Endothelial cell of umbilical vein (primary cell): ENCODE measurements at regions not wholly inside any gene's neighbourhood (a gene's known extent, or its start where the extent isn't known, plus 50 kb on each side); places are given as distances from the start of the nearest gene placed in this dataset.

Experiments
- BruUV-seq: library from RNA; stranded (reverse); fragments of 400-500 nt; replicated peaks from 2 replicates; lab custom pipeline; 2021; lab: Mats Ljungman, UMichigan
- CTCF ChIA-PET: fragments of 300-600, 350-600 bp; sonication (Branson Sonifier 250); formaldehyde crosslinking; loops from one replicate; lab custom pipeline; 2021; ENCODE audit warnings: antibody characterized with exemption, inconsistent platforms; lab: Charles Lee
- POLR2A ChIA-PET: fragments of 300-600, 350-600 bp; sonication (Branson Sonifier 250); formaldehyde crosslinking; loops from one replicate; lab custom pipeline; 2021; ENCODE audit warnings: antibody characterized with exemption, inconsistent platforms; lab: Charles Lee
- DNase-seq: peaks from one replicate; pipeline ENCODE4 v3.0.0-alpha.2; 2011; ENCODE audit warnings: low read depth, low spot score
- FAIRE-seq: peaks from 2 replicates; lab custom pipeline; 2011; peaks lifted over from hg19 to GRCh38; lab: Jason Lieb, UNC
- H2AFZ ChIP-seq: 2 replicates; pipeline ENCODE4 v1.6.0; 2012; ENCODE audit warnings: low read depth, low read length, control low read depth, inconsistent platforms
- H3K27ac ChIP-seq: 2 replicates; pipeline ENCODE4 v1.5.1; 2011; ENCODE audit warnings: low read depth, mild to moderate bottlenecking, control low read depth, low read length, moderate library complexity; ENCODE audit not compliant: insufficient read depth
- H3K27me3 ChIP-seq, 2 experiments: 2 replicates each; pipeline versions ENCODE4 v1.6.0 to v1.6.1; 2011; ENCODE audit warnings: low read length in 2 of 2, mixed read lengths in 1 of 2; ENCODE audit not compliant: control insufficient read depth in 2 of 2, insufficient read depth in 2 of 2
- H3K36me3 ChIP-seq, 2 experiments: 2 replicates in 1 of 2; 3 replicates in 1 of 2; pipeline ENCODE4 v1.5.1; 2011; ENCODE audit warnings: low read length in 2 of 2, mild to moderate bottlenecking in 1 of 2, moderate library complexity in 1 of 2; ENCODE audit not compliant: control insufficient read depth in 2 of 2, insufficient read depth in 2 of 2; ENCODE audit errors: extremely low read depth in 1 of 2
- H3K4me1 ChIP-seq: 3 replicates; pipeline ENCODE4 v1.5.1; 2011; ENCODE audit warnings: mild to moderate bottlenecking, low read length; ENCODE audit not compliant: control insufficient read depth, insufficient read depth; ENCODE audit errors: extremely low read depth
- H3K4me2 ChIP-seq: 2 replicates; pipeline ENCODE4 v1.6.1; 2011; ENCODE audit warnings: low read length, control low read depth, mixed read lengths; ENCODE audit not compliant: insufficient read depth
- H3K4me3 ChIP-seq, 3 experiments: fragments of 200-600 bp in 1 of 3; sonication (generic), shearing (Covaris generic) in 1 of 3; replicated peaks in 1 of 3; 2 replicates each; pipeline ENCODE4 v1.5.1; 2011 to 2016; ENCODE audit warnings: control low read depth in 3 of 3, low read length in 3 of 3, mild to moderate bottlenecking in 2 of 3, inconsistent platforms in 1 of 3, low read depth in 1 of 3, moderate library complexity in 1 of 3; ENCODE audit not compliant: insufficient read depth in 1 of 3
- H3K79me2 ChIP-seq: 2 replicates; pipeline ENCODE4 v1.6.0; 2012; ENCODE audit warnings: low read length, inconsistent platforms; ENCODE audit not compliant: control insufficient read depth, insufficient read depth
- H3K9ac ChIP-seq: replicated peaks from 2 replicates; pipeline ENCODE3; 2011; ENCODE audit warnings: low read length, control low read depth; ENCODE audit not compliant: insufficient read depth; ENCODE audit errors: extremely low read depth
- H3K9me1 ChIP-seq: replicated peaks from 3 replicates; pipeline ENCODE4 v1.6.0; 2011; ENCODE audit warnings: mild to moderate bottlenecking, low read length; ENCODE audit not compliant: control insufficient read depth, insufficient read depth; ENCODE audit errors: extremely low read depth
- H3K9me3 ChIP-seq: replicated peaks from 2 replicates; pipeline ENCODE4 v1.5.1; 2012; ENCODE audit warnings: low read length, inconsistent platforms; ENCODE audit not compliant: control insufficient read depth, insufficient read depth
- H4K20me1 ChIP-seq: replicated peaks from 2 replicates; pipeline ENCODE3; 2011; ENCODE audit warnings: mild to moderate bottlenecking, low read length; ENCODE audit not compliant: control insufficient read depth, insufficient read depth; ENCODE audit errors: extremely low read depth
- CTCF ChIP-seq, 2 donors: IDR thresholded peaks; 1 replicate in 1 of 2; 2 replicates in 1 of 2; pipeline ENCODE4 v1.5.1; 2011; ENCODE audit warnings: low read length in 2 of 2, mild to moderate bottlenecking in 2 of 2, moderate library complexity in 2 of 2, control low read depth in 1 of 2, inconsistent platforms in 1 of 2, low read depth in 1 of 2; ENCODE audit not compliant: insufficient read depth in 1 of 2; ENCODE audit errors: extremely low read depth in 1 of 2
- EZH2 ChIP-seq: IDR thresholded peaks from 2 replicates; pipeline ENCODE4 v1.6.1; 2012; ENCODE audit warnings: borderline replicate concordance, low read depth, mild to moderate bottlenecking, moderate library complexity, low read length, inconsistent platforms; ENCODE audit not compliant: severe bottlenecking
- FOS ChIP-seq: IDR thresholded peaks from 2 replicates; pipeline ENCODE4 v1.6.1; 2011; ENCODE audit warnings: mild to moderate bottlenecking, low read length, moderate library complexity, borderline replicate concordance; ENCODE audit not compliant: insufficient read depth
- GATA2 ChIP-seq: IDR thresholded peaks from 2 replicates; pipeline ENCODE4 v1.7.0; 2011; ENCODE audit warnings: low read depth, mild to moderate bottlenecking, moderate library complexity, mixed read lengths, low read length; ENCODE audit not compliant: insufficient read length, insufficient read depth
- JUN ChIP-seq: IDR thresholded peaks from 2 replicates; pipeline ENCODE4 v1.6.1; 2011; ENCODE audit warnings: borderline replicate concordance, low read depth; ENCODE audit not compliant: insufficient read length, insufficient read depth
- MAX ChIP-seq: IDR thresholded peaks from 2 replicates; pipeline ENCODE4 v1.6.1; 2011; ENCODE audit not compliant: insufficient read depth, insufficient read length
- MYC ChIP-seq: IDR thresholded peaks from one replicate; pipeline ENCODE4 v1.6.1; 2011; ENCODE audit warnings: mild to moderate bottlenecking, low read depth, low read length
- POLR2A ChIP-seq: IDR thresholded peaks from 2 replicates; pipeline ENCODE4 v1.6.1; 2012; ENCODE audit warnings: low read depth, mild to moderate bottlenecking, control low read depth, low read length
- POLR2AphosphoS5 ChIP-seq: IDR thresholded peaks from 2 replicates; pipeline ENCODE4 v1.6.1; 2012; ENCODE audit warnings: low read depth, mild to moderate bottlenecking, control low read depth, low read length, moderate library complexity; ENCODE audit not compliant: insufficient read depth
- dilution Hi-C: fragments of 300-500 bp; cut with MboI; formaldehyde crosslinking; loops from one replicate; pipeline ENCODE4 v1.15.0; 2019; ENCODE audit warnings: low sequenced_read_pairs; ENCODE audit not compliant: extremely low pct_ligation_motif_present
- intact Hi-C: fragments of 100-400 bp; cut with micrococcal nuclease; formaldehyde crosslinking; loops from one replicate; pipeline ENCODE4 v1.10.0; 2022

DNA sequence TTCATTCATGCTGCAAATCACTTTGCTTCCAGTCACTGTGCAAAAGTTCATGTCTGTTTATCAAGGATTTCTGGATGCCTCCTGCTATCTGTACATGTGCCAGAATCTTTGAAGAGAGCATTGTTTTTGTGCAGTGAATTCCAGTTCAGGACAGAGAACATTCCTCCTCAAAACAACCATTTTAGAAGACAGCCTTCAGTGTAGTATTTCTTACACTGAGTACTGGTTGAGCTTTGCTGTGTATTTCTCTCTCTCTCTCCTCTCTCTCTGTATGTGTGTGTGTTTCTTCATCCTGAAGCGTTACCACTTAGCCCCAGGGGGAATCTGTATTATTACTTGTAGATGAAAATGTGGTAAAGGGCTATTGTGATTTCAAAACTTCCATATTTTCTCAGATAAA, 123.8 kb upstream of the CHL1 start:
- TF ChIP-seq JUN: no peak
- TF ChIP-seq GATA2: no peak
- no peak for TF ChIP-seq POLR2AphosphoS5
- no peak for TF ChIP-seq POLR2A
- no peak for TF ChIP-seq MYC
- no peak for TF ChIP-seq FOS
- no peak for TF ChIP-seq MAX
- no peak for TF ChIP-seq EZH2
- no peak for TF ChIP-seq CTCF (IDR thresholded peaks at IDR 0.05; ENCODE audit: extremely low read depth in 1 of 2, insufficient read depth in 1 of 2, low read depth in 1 of 2, low read length in 2 of 2)
- H2AFZ ChIP-seq: no peak overlapping the region
- no peaks in the 10 kb centered on the region for H3K79me2 ChIP-seq
- H3K9me3 ChIP-seq: no peaks in the 10 kb centered on the region
- intact Hi-C loops: no loop called here
- no peaks in the 10 kb centered on the region for H3K9me1 ChIP-seq
- CTCF ChIA-PET: no interaction called here
- H3K27ac ChIP-seq: no peak overlapping the region
- dilution Hi-C loops: no loop called here
- no peaks in the 10 kb centered on the region for H3K36me3 ChIP-seq
- DNase-seq (no peak), FAIRE-seq (no peak)
- no peak overlapping the region for H3K4me2 ChIP-seq
- H3K27me3 ChIP-seq: no peaks in the 10 kb centered on the region
- POLR2A ChIA-PET: no interaction called here
- no peak overlapping the region for H3K9ac ChIP-seq
- H3K4me1 ChIP-seq: no peaks in the 10 kb centered on the region
- H3K4me3 ChIP-seq: no peak overlapping the region
- BruUV-seq: no TSS peak
- no peaks in the 10 kb centered on the region for H4K20me1 ChIP-seq
